ENCODE measurements at regions not wholly inside any gene's neighbourhood (a gene's known extent, or its start where the extent isn't known, plus 50 kb on each side); places are given as distances from the start of the nearest gene placed in this dataset.

DNA sequence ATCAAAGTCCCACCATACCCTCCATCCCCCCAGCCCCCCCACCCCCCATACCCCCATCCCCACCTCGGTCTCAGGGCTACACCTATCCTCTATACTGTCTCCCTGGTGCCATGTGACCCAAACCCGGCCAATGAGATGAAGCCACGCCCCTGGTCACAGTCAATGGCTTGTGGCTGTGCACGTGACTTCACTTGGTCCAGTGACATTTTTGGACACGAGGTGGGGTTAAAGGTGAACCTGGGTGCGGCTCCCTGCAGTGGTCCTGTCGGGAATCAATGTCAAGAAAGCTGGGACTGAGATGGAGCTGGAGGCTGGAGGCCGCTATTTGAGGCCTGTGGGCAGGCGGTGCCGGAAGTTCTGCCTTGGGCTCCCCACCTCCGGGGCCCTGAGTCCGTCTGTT is 100.7 kb upstream of the MAP1LC3B2 start:
- Histone ChIP-seq H3K27me3 (ENCODE audit: control insufficient read depth in 4 of 4, insufficient read depth in 4 of 4, low read length in 3 of 4) (no peaks in the 10 kb centered on the region), H3K9me3 (ENCODE audit: control insufficient read depth in 4 of 4, low read length in 3 of 4) (no peaks in the 10 kb centered on the region), H3K4me3 (ENCODE audit: low read depth in 1 of 3, low read length in 3 of 3) (no peak overlapping the region), H3K9ac (ENCODE audit: low read depth in 1 of 2, low read length in 2 of 2) (no peak overlapping the region), H3K36me3 (ENCODE audit: control insufficient read depth in 4 of 4, insufficient read depth in 3 of 4, low read depth in 1 of 4, low read length in 3 of 4) (no peaks in the 10 kb centered on the region), H3K27ac (ENCODE audit: low read depth in 1 of 2, low read length in 2 of 2) (no peak overlapping the region), H3K4me1 (ENCODE audit: control insufficient read depth in 4 of 4, insufficient read depth in 4 of 4, low read length in 3 of 4) (no peaks in the 10 kb centered on the region)
- TF ChIP-seq, protein P1, sequence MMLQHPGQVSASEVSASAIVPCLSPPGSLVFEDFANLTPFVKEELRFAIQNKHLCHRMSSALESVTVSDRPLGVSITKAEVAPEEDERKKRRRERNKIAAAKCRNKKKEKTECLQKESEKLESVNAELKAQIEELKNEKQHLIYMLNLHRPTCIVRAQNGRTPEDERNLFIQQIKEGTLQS (IDR thresholded peaks at IDR 0.05), result no peak
- TF ChIP-seq RAD21 (IDR thresholded peaks at IDR 0.05) (no peak), TAF1 (conservative IDR thresholded peaks at IDR 0.05) (no peak), YY1 (IDR thresholded peaks at IDR 0.05) (no peak), REST (IDR thresholded peaks at IDR 0.05) (no peak), CTCF (IDR thresholded peaks at IDR 0.05; ENCODE audit: low read depth, low read length, missing input control) (no peak), GABPA (IDR thresholded peaks at IDR 0.05 in 1 of 2, conservative IDR thresholded peaks at IDR 0.05 in 1 of 2) (no peak), NR2F2 (IDR thresholded peaks at IDR 0.05) (no peak), FOXA1 (IDR thresholded peaks at IDR 0.05) (no peak), HNF4A (conservative IDR thresholded peaks at IDR 0.05) (no peak), EGR1 (IDR thresholded peaks at IDR 0.05; ENCODE audit: low read depth in 2 of 2) (no peak), JUND (IDR thresholded peaks at IDR 0.05) (no peak), ZBTB33 (IDR thresholded peaks at IDR 0.05) (no peak), RXRA (IDR thresholded peaks at IDR 0.05) (no peak)
- TF ChIP-seq, protein P2, sequence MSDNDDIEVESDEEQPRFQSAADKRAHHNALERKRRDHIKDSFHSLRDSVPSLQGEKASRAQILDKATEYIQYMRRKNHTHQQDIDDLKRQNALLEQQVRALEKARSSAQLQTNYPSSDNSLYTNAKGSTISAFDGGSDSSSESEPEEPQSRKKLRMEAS (IDR thresholded peaks at IDR 0.05), result no peak
- 91% methylated on average over 12 of the region's 12 CpGs for WGBS
- no peak for DNase-seq (ENCODE audit: low spot score)
